Spinal cord (tissue), 9 donors: ENCODE measurements at regions not wholly inside any gene's neighbourhood (a gene's known extent, or its start where the extent isn't known, plus 50 kb on each side); places are given as distances from the start of the nearest gene placed in this dataset.

ENCODE experiments used
- DNase-seq, 6 donors: peaks; one replicate each; pipeline versions ENCODE4 v3.0.0 to v3.0.0-alpha.2; 2013 to 2015; ENCODE audit warnings: low spot score in 6 of 6, low read depth in 4 of 6
- H3K27ac ChIP-seq: one replicate; pipeline ENCODE4 v1.5.1; 2013; ENCODE audit warnings: low read depth, low read length, control low read depth
- H3K27me3 ChIP-seq: one replicate; pipeline ENCODE4 v1.6.1; 2013; ENCODE audit warnings: low read length; ENCODE audit not compliant: control insufficient read depth, insufficient read depth
- H3K36me3 ChIP-seq: one replicate; pipeline ENCODE4 v1.6.1; 2013; ENCODE audit warnings: low read length; ENCODE audit not compliant: control insufficient read depth, insufficient read depth
- H3K4me1 ChIP-seq: one replicate; pipeline ENCODE4 v1.6.1; 2013; ENCODE audit warnings: low read length; ENCODE audit not compliant: control insufficient read depth, insufficient read depth
- H3K4me3 ChIP-seq: one replicate; pipeline ENCODE4 v1.5.1; 2013; ENCODE audit warnings: low read depth, low read length, control low read depth
- H3K9me3 ChIP-seq: one replicate; pipeline ENCODE4 v1.6.1; 2013; ENCODE audit warnings: low read length; ENCODE audit not compliant: control insufficient read depth, insufficient read depth
- WGBS: methylation state at CpG from one replicate; pipeline ENCODE4 v1.1.5; 2013; ENCODE audit warnings: missing lambda C conversion rate; ENCODE audit not compliant: insufficient coverage; 5-methylcytosine and 5-hydroxymethylcytosine counted together
- donor health status: healthy.

DNA sequence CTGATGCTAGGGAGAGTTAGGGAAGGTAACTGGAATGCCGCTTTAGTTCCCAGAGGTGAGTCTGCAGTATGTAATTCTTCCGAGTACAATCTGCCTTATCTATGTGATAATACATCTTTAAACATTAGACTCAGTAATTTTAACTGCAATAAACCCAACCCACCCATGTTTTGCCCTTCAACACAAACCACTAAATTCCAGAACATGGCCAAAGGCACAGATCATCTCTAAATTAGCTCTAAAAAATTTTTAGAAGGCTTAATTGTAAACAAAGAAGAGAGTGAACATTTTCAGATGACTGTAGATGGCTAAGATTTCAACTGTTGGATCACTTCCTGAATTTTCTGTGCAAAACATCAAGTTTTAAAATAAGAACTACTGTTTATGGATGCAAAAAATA lies 488.7 kb upstream of the ID2 start:
- WGBS, result no CpG with 5 or more reads among the region's 2 CpGs
- Histone ChIP-seq H3K4me1 (peaks cover 4% of the 10 kb centered on the region), H3K9me3 (no peaks in the 10 kb centered on the region), H3K27me3 (no peaks in the 10 kb centered on the region), H3K27ac (no peak overlapping the region), H3K36me3 (no peaks in the 10 kb centered on the region), H3K4me3 (no peak overlapping the region)
- DNase-seq, result peak in 1 of 6 donors; percentile 17

DNA sequence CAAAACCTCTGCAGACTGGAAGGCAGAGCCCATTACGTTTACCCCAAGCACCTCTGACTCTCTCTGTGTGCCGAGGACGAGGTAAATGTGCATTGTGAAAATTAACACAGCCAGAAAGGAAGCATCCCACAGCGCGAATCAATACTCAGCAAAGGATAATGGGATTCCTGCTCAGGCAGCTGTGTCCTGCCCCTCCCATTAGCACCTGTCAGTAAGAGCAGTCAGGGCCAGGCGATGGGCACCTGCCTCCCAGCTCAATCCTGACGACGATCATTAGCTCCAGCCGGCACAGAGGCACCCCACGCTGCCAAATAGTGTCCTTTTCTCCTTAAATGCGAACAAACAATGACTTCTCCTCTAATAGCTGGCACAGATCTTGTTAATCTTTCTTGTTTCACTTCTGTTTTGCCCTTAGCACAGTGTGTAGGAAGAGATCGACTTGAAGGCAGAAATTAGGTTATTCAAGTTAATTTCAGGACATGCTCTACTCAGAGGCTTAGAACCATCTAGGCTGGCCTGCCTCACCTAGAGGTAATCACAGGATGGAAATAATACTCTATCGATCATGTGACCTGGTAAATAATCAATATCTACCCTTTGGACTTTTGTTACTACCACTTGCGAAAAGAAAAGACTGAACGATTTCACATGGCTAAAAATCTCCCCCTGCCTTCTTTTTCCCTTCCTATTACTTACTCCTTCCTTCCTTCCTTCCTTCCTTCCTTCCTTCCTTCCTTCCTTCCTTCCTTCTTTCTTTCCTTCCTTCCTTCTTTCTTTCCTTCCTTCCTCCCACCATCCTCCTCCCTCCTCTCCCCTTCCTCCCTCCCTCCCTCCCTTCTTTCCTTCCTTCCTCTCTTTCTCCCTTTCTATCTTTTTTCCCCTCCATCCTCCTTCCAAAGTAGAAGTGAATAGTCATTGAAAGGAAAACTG lies 487.9 kb upstream of the ID2 start:
- Histone ChIP-seq H3K27ac (no peak overlapping the region), H3K4me3 (no peak overlapping the region), H3K9me3 (no peaks in the 10 kb centered on the region), H3K36me3 (no peaks in the 10 kb centered on the region), H3K27me3 (no peaks in the 10 kb centered on the region), H3K4me1 (peaks cover 4% of the 10 kb centered on the region)
- WGBS, result 30% methylated on average over 11 of the region's 15 CpGs
- DNase-seq, result peak in 3 of 6 donors; percentile 15 to 89 (median 22)

- peaks cover 4% of the 10 kb centered on the region for H3K4me1 ChIP-seq
- WGBS, result no CpG with 5 or more reads among the region's 1 CpG
Measured at GRCh38 chr2:8195784-8196183, 486.1 kb upstream of the ID2 start.

DNA sequence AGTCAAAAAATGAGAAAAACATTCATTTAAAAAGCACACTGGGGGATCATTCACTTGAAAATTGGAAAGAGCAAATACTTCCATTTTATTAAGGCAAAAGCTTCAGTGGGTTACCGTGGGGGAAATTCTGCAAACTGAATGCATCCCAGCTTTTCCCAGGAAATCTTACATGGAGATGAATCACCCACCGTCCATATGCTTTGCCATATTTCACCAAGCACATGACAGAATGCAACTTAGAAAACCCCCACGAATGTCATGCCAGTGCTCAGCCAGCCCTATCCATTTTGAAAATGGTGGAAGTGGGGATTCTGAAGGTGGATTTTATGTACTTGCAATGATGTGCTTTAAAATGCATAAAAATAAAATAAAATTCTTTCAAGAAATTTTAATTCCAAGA lies 485.5 kb upstream of the ID2 start:
- peak in 2 of 6 donors; percentile 38 to 49 for DNase-seq

More at GRCh38 chr2:8195784-8196183, 486.1 kb upstream of the ID2 start:
- H3K36me3 ChIP-seq, result no peaks in the 10 kb centered on the region
- no peaks in the 10 kb centered on the region for H3K27me3 ChIP-seq
- no peak for DNase-seq
- H3K9me3 ChIP-seq, result no peaks in the 10 kb centered on the region
- H3K27ac ChIP-seq, result no peak overlapping the region
- no peak overlapping the region for H3K4me3 ChIP-seq

DNA sequence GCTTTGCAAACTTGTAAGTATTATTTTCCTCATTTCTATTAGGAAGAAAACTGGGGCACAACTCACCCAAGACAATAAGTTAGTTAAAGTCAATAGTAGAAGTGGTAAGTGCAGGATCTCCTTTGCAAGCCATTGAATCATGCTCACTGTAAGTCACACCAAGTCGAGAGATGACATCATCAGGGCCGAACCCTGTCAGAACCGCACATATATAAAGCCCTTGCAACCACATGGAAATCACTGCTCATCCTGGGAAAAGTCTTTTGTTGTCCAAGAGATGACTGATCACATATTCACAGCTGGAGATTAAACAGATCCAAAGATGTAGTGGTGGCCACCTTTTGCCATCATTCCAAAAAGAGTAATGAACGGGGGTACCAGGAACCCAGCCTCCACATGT lies 484.8 kb upstream of the ID2 start:
- 65% methylated on average over 3 of the region's 4 CpGs for WGBS
- Histone ChIP-seq H3K27ac (no peak overlapping the region), H3K36me3 (no peaks in the 10 kb centered on the region), H3K9me3 (no peaks in the 10 kb centered on the region), H3K4me1 (peaks cover 4% of the 10 kb centered on the region), H3K27me3 (no peaks in the 10 kb centered on the region), H3K4me3 (no peak overlapping the region)
- no peak for DNase-seq

More for the DNA sequence above, 485.5 kb upstream of the ID2 start:
- peaks cover 4% of the 10 kb centered on the region for H3K4me1 ChIP-seq
- H3K9me3 ChIP-seq, result no peaks in the 10 kb centered on the region
- no CpG with 5 or more reads among the region's 3 CpGs for WGBS
- no peaks in the 10 kb centered on the region for H3K27me3 ChIP-seq
- H3K36me3 ChIP-seq, result no peaks in the 10 kb centered on the region
- H3K27ac ChIP-seq, result no peak overlapping the region
- no peak overlapping the region for H3K4me3 ChIP-seq

DNA sequence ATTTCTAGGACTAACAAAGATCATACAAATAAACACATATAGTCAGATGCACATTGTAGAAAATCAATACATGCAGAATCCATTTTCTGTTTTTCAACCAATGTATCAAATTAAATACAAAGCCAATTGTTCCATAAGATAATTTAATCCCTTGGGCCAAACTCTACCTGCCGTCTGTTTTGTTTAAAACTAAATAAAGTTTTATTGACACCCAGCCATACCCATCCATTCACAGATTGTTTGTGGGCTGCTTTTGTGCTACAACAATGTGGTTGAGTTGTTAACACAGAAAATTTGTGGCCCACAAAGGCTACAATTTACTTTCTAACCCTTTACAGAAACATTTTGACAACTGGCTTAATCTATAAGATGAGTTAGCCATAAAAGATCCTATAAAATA lies 484.0 kb upstream of the ID2 start:
- H3K27ac ChIP-seq, result no peak overlapping the region
- no peaks in the 10 kb centered on the region for H3K27me3 ChIP-seq
- no peaks in the 10 kb centered on the region for H3K36me3 ChIP-seq
- H3K4me3 ChIP-seq, result no peak overlapping the region
- no peaks in the 10 kb centered on the region for H3K9me3 ChIP-seq
- DNase-seq, result no peak
- no CpG with 5 or more reads among the region's 1 CpG for WGBS
- peaks cover 4% of the 10 kb centered on the region for H3K4me1 ChIP-seq

DNA sequence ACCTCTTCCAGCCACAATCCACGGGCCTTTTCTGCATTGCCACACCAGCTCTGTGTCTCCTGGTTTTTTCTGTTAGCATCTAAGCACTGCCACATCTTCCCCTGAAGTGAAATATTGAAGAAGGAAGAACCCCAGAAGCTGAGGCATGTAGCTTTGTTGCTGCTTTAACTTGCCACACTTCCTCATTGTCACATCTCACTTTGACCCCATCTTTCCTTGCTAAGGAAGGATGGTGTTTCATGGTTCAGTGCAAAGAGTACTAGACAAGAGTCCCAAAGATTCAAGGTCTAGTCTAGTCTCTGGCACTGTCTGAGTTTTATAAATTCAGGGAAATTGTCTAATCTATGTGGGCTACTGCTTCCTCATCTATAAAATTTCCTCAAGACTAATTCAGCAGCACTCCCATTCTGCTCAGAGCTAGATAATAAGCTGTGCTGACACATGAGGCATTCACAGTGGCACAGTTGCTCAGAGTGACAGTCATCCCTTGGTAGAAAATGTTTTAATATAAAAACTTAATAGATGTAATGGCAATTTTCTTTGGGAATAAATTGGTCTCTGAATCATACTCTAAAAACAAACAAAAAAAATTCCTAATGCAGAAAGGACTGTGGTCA lies 483.0 kb upstream of the ID2 start:
- whole genome bisulfite sequencing, result no CpG with 5 or more reads among the region's 1 CpG
- no peaks in the 10 kb centered on the region for H3K9me3 ChIP-seq
- DNase-seq, result no peak
- H3K4me3 ChIP-seq, result no peak overlapping the region
- no peak overlapping the region for H3K27ac ChIP-seq
- no peaks in the 10 kb centered on the region for H3K36me3 ChIP-seq
- H3K4me1 ChIP-seq, result peaks cover under 1% of the 10 kb centered on the region
- H3K27me3 ChIP-seq, result no peaks in the 10 kb centered on the region

- no peak overlapping the region for H3K4me3 ChIP-seq
- H3K4me1 ChIP-seq, result no peaks in the 10 kb centered on the region
- H3K9me3 ChIP-seq, result no peaks in the 10 kb centered on the region
- peak in 2 of 6 donors; percentile 36 to 80 for DNase-seq
- no peak overlapping the region for H3K27ac ChIP-seq
- WGBS, result 79% methylated on average over 5 of the region's 7 CpGs
- H3K27me3 ChIP-seq, result no peaks in the 10 kb centered on the region
- H3K36me3 ChIP-seq, result no peaks in the 10 kb centered on the region
Measured at GRCh38 chr2:8202132-8202531, 479.7 kb upstream of the ID2 start.

- peaks cover 2% of the 10 kb centered on the region for H3K9me3 ChIP-seq
- H3K4me3 ChIP-seq, result no peak overlapping the region
- WGBS, result 71% methylated on average over 18 of the region's 18 CpGs
- peak in 2 of 6 donors; percentile 48 to 50 for DNase-seq
- H3K36me3 ChIP-seq, result no peaks in the 10 kb centered on the region
- H3K27ac ChIP-seq, result no peak overlapping the region
- no peaks in the 10 kb centered on the region for H3K27me3 ChIP-seq
- H3K4me1 ChIP-seq, result no peaks in the 10 kb centered on the region
Measured at GRCh38 chr2:8203364-8203763, 478.5 kb upstream of the ID2 start.
